GM20000 (cell line): ENCODE measurements at regions not wholly inside any gene's neighbourhood (a gene's known extent, or its start where the extent isn't known, plus 50 kb on each side); places are given as distances from the start of the nearest gene placed in this dataset.

Experiments
- DNase-seq: peaks from one replicate; pipeline ENCODE4 v3.0.0; 2012; ENCODE audit warnings: low spot score
- CTCF ChIP-seq: IDR thresholded peaks from 2 replicates; pipeline ENCODE4 v1.5.1; 2012; ENCODE audit warnings: mild to moderate bottlenecking, control low read depth; ENCODE audit errors: extremely low read depth, missing control alignments

GRCh38 chr2:211027976-211028375, 471.6 kb downstream of the CPS1 start:
- DNase-seq, result no peak
- TF ChIP-seq CTCF, result no peak

- no peak for DNase-seq
- no peak for TF ChIP-seq CTCF
Observed at GRCh38 chr2:211033765-211034164, 477.4 kb downstream of the CPS1 start.

GRCh38 chr2:211035548-211036185, 479.3 kb downstream of the CPS1 start:
- peak; percentile 6 for DNase-seq
- TF ChIP-seq CTCF, result no peak

- TF ChIP-seq CTCF, result no peak
- no peak for DNase-seq
Observed at GRCh38 chr2:211045025-211045424, 488.6 kb downstream of the CPS1 start.

GRCh38 chr2:211049321-211050018, 493.1 kb downstream of the CPS1 start:
- no peak for TF ChIP-seq CTCF
- DNase-seq, result no peak

- TF ChIP-seq CTCF, result no peak
- DNase-seq, result no peak
Observed at GRCh38 chr2:211055438-211055837, 499.0 kb downstream of the CPS1 start.

GRCh38 chr2:211061612-211062296, 505.4 kb downstream of the CPS1 start:
- no peak for TF ChIP-seq CTCF
- DNase-seq, result no peak
